Activated CD4-positive, alpha-beta T cell treated with anti-CD3 and anti-CD28 coated beads, Interleukin-2, amount 50 U/mL, for 48 hours (primary cell): ENCODE measurements at regions not wholly inside any gene's neighbourhood (a gene's known extent, or its start where the extent isn't known, plus 50 kb on each side); places are given as distances from the start of the nearest gene placed in this dataset.

ENCODE experiments used
- DNase-seq, 2 experiments: peaks; one replicate each; pipeline ENCODE4 v3.0.0-alpha.2; 2020

GRCh38 chr13:109357751-109358471 is 428.5 kb downstream of the IRS2 start:
- DNase-seq: no peak

- no peak for DNase-seq
Measured at GRCh38 chr13:109355875-109356434, 430.4 kb downstream of the IRS2 start.

- DNase-seq: no peak
Measured at GRCh38 chr13:109355166-109355565, 431.2 kb downstream of the IRS2 start.

GRCh38 chr13:109351236-109351635 is 435.1 kb downstream of the IRS2 start:
- DNase-seq: no peak

- DNase-seq: no peak
Measured at GRCh38 chr13:109348519-109349258, 437.7 kb downstream of the IRS2 start.

GRCh38 chr13:109346060-109346459 is 440.3 kb downstream of the IRS2 start:
- no peak for DNase-seq

GRCh38 chr13:109345433-109345941 is 440.9 kb downstream of the IRS2 start:
- no peak for DNase-seq

- no peak for DNase-seq
Measured at GRCh38 chr13:109344552-109345157, 441.7 kb downstream of the IRS2 start.

GRCh38 chr13:109336730-109337129 is 449.7 kb downstream of the IRS2 start:
- DNase-seq: no peak

- no peak for DNase-seq
Measured at GRCh38 chr13:109333893-109334651, 452.3 kb downstream of the IRS2 start.

- DNase-seq: no peak
Measured at GRCh38 chr13:109332506-109333499, 453.6 kb downstream of the IRS2 start.

GRCh38 chr13:109331898-109332297 is 454.5 kb downstream of the IRS2 start:
- no peak for DNase-seq

- DNase-seq: no peak
Measured at GRCh38 chr13:109331011-109331433, 455.4 kb downstream of the IRS2 start.

GRCh38 chr13:109330123-109330522 is 456.3 kb downstream of the IRS2 start:
- DNase-seq: no peak

GRCh38 chr13:109329175-109329574 is 457.2 kb downstream of the IRS2 start:
- DNase-seq: no peak

- DNase-seq: no peak
Measured at GRCh38 chr13:109326601-109327000, 459.8 kb downstream of the IRS2 start.

- DNase-seq: no peak
Measured at GRCh38 chr13:109323338-109323737, 463.0 kb downstream of the IRS2 start.

- no peak for DNase-seq
Measured at GRCh38 chr13:109318945-109319590, 467.3 kb downstream of the IRS2 start.

- DNase-seq: no peak
Measured at GRCh38 chr13:109315481-109315880, 470.9 kb downstream of the IRS2 start.

- no peak for DNase-seq
Measured at GRCh38 chr13:109314101-109314500, 472.3 kb downstream of the IRS2 start.

- DNase-seq: no peak
Measured at GRCh38 chr13:109312399-109312798, 474.0 kb downstream of the IRS2 start.
